ENCODE measurements at regions not wholly inside any gene's neighbourhood (a gene's known extent, or its start where the extent isn't known, plus 50 kb on each side); places are given as distances from the start of the nearest gene placed in this dataset.

- no peak overlapping the region for H3K4me3 ChIP-seq (replicated peaks in 1 of 3; ENCODE audit: low read depth in 2 of 3, low read length in 3 of 3)
- no peaks in the 10 kb centered on the region for H3K27me3 ChIP-seq (ENCODE audit: control insufficient read depth in 2 of 2, insufficient read depth in 2 of 2, low read length in 2 of 2)
- H2AFZ ChIP-seq (ENCODE audit: insufficient read depth, low read depth, low read length, poor library complexity, severe bottlenecking): no peak overlapping the region
- no peaks in the 10 kb centered on the region for H3K79me2 ChIP-seq (ENCODE audit: insufficient read depth, low read length)
- Mint-ChIP-seq H3K27me3 (ENCODE audit: low read depth in 3 of 3) (no peaks in the 10 kb centered on the region), H3K4me3 (no peak overlapping the region), H3K36me3 (no peaks in the 10 kb centered on the region), H3K27ac (no peak overlapping the region), H3K4me1 (no peaks in the 10 kb centered on the region), H3K9me3 (peaks cover 0 to 7% (median 3%) of the 10 kb centered on the region in 7 donors)
- DNase-seq: no peak
- H3K9me3 ChIP-seq (replicated peaks in 1 of 2; ENCODE audit: control insufficient read depth in 1 of 2, insufficient read depth in 1 of 2, low read length in 2 of 2): peaks cover 0 to 7% of the 10 kb centered on the region in 2 donors
- intact Hi-C loops (cut with micrococcal nuclease): no loop called here
- no CpG with 5 or more reads among the region's 3 CpGs for WGBS (ENCODE audit: insufficient coverage)
- TF ChIP-seq, protein P1, sequence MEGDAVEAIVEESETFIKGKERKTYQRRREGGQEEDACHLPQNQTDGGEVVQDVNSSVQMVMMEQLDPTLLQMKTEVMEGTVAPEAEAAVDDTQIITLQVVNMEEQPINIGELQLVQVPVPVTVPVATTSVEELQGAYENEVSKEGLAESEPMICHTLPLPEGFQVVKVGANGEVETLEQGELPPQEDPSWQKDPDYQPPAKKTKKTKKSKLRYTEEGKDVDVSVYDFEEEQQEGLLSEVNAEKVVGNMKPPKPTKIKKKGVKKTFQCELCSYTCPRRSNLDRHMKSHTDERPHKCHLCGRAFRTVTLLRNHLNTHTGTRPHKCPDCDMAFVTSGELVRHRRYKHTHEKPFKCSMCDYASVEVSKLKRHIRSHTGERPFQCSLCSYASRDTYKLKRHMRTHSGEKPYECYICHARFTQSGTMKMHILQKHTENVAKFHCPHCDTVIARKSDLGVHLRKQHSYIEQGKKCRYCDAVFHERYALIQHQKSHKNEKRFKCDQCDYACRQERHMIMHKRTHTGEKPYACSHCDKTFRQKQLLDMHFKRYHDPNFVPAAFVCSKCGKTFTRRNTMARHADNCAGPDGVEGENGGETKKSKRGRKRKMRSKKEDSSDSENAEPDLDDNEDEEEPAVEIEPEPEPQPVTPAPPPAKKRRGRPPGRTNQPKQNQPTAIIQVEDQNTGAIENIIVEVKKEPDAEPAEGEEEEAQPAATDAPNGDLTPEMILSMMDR (IDR thresholded peaks at IDR 0.05): no peak
- H4K20me1 ChIP-seq (ENCODE audit: insufficient read depth, low read length): no peaks in the 10 kb centered on the region
- H3K4me2 ChIP-seq (replicated peaks; ENCODE audit: extremely low read depth, low read length, poor library complexity, severe bottlenecking): no peak overlapping the region
- H3K4me1 ChIP-seq (ENCODE audit: control insufficient read depth in 1 of 2, insufficient read depth in 2 of 2, low read length in 2 of 2): no peaks in the 10 kb centered on the region
- H3K27ac ChIP-seq (ENCODE audit: low read depth in 1 of 2, low read length in 2 of 2): no peak overlapping the region
- no peaks in the 10 kb centered on the region for H3K36me3 ChIP-seq (replicated peaks in 1 of 2; ENCODE audit: control insufficient read depth in 1 of 2, insufficient read depth in 2 of 2, low read length in 2 of 2)
- H3K9ac ChIP-seq (ENCODE audit: insufficient read depth, low read length, poor library complexity, severe bottlenecking): no peak overlapping the region
Observed at GRCh38 chr3:161798016-161798415, 301.4 kb downstream of the OTOL1 start.

DNA sequence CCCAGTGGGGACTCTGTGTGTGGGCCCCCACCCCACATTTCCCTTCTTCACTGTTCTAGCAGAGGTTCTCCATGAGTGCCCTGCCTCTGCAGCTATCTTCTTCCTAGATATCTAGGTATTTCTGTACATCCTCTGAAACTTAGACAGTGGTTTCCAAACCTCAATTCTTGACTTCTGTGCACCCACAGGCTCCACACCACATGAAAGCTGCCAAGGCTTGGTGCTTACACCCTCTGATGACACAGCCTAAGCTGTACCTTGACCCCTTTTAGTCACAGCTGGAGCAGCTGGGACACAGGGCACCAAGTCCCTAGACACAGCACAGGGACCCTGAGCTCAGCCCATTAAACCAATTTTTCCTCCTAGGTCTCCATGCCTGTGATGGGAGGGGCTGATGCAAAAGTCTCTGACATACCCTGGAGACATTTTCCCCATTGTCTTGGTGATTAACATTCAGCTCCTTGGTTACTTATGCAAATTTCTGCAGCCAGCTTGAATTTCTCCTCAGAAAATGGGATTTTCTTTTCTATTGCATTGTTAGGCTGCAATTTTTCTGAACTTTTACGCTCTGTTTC, 304.5 kb downstream of the OTOL1 start:
- Mint-ChIP-seq H3K9me3 (peaks cover 0 to 13% (median 3%) of the 10 kb centered on the region in 7 donors), H3K27ac (no peak overlapping the region), H3K27me3 (ENCODE audit: low read depth in 3 of 3) (no peaks in the 10 kb centered on the region), H3K36me3 (no peaks in the 10 kb centered on the region), H3K4me3 (no peak overlapping the region), H3K4me1 (no peaks in the 10 kb centered on the region)
- Histone ChIP-seq H3K79me2 (ENCODE audit: insufficient read depth, low read length) (no peaks in the 10 kb centered on the region), H3K27ac (ENCODE audit: low read depth in 1 of 2, low read length in 2 of 2) (no peak overlapping the region), H3K36me3 (replicated peaks in 1 of 2; ENCODE audit: control insufficient read depth in 1 of 2, insufficient read depth in 2 of 2, low read length in 2 of 2) (no peaks in the 10 kb centered on the region), H3K9ac (ENCODE audit: insufficient read depth, low read length, poor library complexity, severe bottlenecking) (no peak overlapping the region), H3K9me3 (replicated peaks in 1 of 2; ENCODE audit: control insufficient read depth in 1 of 2, insufficient read depth in 1 of 2, low read length in 2 of 2) (peaks cover 0 to 7% of the 10 kb centered on the region in 2 donors), H2AFZ (ENCODE audit: insufficient read depth, low read depth, low read length, poor library complexity, severe bottlenecking) (no peak overlapping the region), H3K4me1 (ENCODE audit: control insufficient read depth in 1 of 2, insufficient read depth in 2 of 2, low read length in 2 of 2) (no peaks in the 10 kb centered on the region), H3K27me3 (ENCODE audit: control insufficient read depth in 2 of 2, insufficient read depth in 2 of 2, low read length in 2 of 2) (no peaks in the 10 kb centered on the region), H3K4me2 (replicated peaks; ENCODE audit: extremely low read depth, low read length, poor library complexity, severe bottlenecking) (no peak overlapping the region), H3K4me3 (replicated peaks in 1 of 3; ENCODE audit: low read depth in 2 of 3, low read length in 3 of 3) (no peak overlapping the region), H4K20me1 (ENCODE audit: insufficient read depth, low read length) (no peaks in the 10 kb centered on the region)
- TF ChIP-seq, protein P1 (IDR thresholded peaks at IDR 0.05): no peak
- 43% methylated on average over 1 of the region's 1 CpG for WGBS (ENCODE audit: insufficient coverage)
- intact Hi-C loops (cut with micrococcal nuclease): no loop called here
- DNase-seq: no peak

All from CD14-positive monocyte (primary cell).